ENCODE measurements at regions not wholly inside any gene's neighbourhood (a gene's known extent, or its start where the extent isn't known, plus 50 kb on each side); places are given as distances from the start of the nearest gene placed in this dataset.

DNA sequence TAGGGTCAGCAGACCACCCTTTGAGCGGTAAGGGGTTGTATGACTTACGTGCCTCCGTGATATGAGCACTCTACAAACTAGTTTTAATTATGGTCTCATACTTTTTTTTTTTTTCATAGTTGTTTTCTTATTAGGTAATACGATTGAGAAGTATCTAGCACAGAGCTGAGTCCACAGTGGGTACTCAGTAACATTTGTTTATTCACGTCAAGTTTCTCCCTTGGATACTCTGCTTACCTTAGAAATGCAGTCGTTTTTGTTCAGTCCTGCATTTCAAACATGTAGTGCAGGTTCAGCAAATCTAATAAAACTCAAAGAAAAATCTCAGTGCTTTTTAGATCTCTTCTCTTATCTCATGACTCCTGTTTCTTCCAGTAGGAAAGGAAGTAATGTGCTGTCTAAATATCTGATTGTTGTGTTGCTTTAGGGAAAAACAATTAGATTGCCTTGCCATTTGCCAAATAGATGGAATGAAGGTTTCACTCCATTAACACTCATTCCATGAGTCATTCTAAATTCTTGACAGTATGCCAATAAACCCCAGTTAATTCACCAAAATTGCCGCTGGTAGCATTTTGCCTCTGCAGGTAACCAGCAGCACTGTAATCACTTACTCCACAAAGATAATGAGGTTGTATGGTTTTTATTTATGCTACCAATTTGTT is 118.9 kb downstream of the PTCSC3 start:
- no peaks in the 10 kb centered on the region for H3K9me3 ChIP-seq
- H3K36me3 ChIP-seq = no peaks in the 10 kb centered on the region
- no peak for DNase-seq
- TF ChIP-seq, protein P1, sequence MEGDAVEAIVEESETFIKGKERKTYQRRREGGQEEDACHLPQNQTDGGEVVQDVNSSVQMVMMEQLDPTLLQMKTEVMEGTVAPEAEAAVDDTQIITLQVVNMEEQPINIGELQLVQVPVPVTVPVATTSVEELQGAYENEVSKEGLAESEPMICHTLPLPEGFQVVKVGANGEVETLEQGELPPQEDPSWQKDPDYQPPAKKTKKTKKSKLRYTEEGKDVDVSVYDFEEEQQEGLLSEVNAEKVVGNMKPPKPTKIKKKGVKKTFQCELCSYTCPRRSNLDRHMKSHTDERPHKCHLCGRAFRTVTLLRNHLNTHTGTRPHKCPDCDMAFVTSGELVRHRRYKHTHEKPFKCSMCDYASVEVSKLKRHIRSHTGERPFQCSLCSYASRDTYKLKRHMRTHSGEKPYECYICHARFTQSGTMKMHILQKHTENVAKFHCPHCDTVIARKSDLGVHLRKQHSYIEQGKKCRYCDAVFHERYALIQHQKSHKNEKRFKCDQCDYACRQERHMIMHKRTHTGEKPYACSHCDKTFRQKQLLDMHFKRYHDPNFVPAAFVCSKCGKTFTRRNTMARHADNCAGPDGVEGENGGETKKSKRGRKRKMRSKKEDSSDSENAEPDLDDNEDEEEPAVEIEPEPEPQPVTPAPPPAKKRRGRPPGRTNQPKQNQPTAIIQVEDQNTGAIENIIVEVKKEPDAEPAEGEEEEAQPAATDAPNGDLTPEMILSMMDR (IDR thresholded peaks at IDR 0.05; ENCODE audit: low read depth, low read length) = no peak
- 0 out of 2 replicates have a peak, but pooled peaks cover 3% of the 10 kb centered on the region for H3K4me1 ChIP-seq
- 0 out of 2 replicates have a peak, but pooled peaks cover 2% of the 10 kb centered on the region for H3K27me3 ChIP-seq
- H3K4me3 ChIP-seq (ENCODE audit: low read depth, low read length) = no peak overlapping the region

DNA sequence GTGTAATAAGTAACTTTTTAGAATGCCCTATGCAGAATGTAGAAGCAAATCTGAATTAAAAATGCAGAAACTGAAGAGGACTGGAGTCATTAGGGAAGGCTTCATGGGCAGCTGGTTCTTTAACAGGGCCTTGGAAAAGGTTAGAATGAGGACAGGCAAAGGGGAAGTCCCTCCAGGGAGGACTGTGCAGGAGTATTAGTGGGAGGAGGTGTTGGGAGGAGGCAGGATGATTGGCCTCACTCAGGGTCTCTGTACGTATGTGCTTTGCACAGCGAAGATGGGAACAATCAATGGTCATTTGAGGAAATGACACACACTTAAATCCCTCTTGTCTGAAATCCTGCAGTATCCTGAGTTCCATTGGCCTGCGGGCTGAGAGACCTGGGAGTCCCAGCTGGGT is 119.7 kb downstream of the PTCSC3 start:
- no peak overlapping the region for H3K4me3 ChIP-seq (ENCODE audit: low read depth, low read length)
- TF ChIP-seq, protein P1 (IDR thresholded peaks at IDR 0.05; ENCODE audit: low read depth, low read length) = no peak
- 0 out of 2 replicates have a peak, but pooled peaks cover 3% of the 10 kb centered on the region for H3K4me1 ChIP-seq
- H3K27me3 ChIP-seq = 0 out of 2 replicates have a peak, but pooled peaks cover 2% of the 10 kb centered on the region
- H3K36me3 ChIP-seq = no peaks in the 10 kb centered on the region
- no peak for DNase-seq
- no peaks in the 10 kb centered on the region for H3K9me3 ChIP-seq

- TF ChIP-seq, protein P1 (IDR thresholded peaks at IDR 0.05; ENCODE audit: low read depth, low read length) = no peak
- H3K36me3 ChIP-seq = no peaks in the 10 kb centered on the region
- no peak overlapping the region for H3K4me3 ChIP-seq (ENCODE audit: low read depth, low read length)
- DNase-seq = no peak
- H3K4me1 ChIP-seq = 0 out of 2 replicates have a peak, but pooled peaks cover 3% of the 10 kb centered on the region
- H3K9me3 ChIP-seq = no peaks in the 10 kb centered on the region
- H3K27me3 ChIP-seq = 0 out of 2 replicates have a peak, but pooled peaks cover 2% of the 10 kb centered on the region
Observed at GRCh38 chr14:36055681-36056225, 120.8 kb downstream of the PTCSC3 start.

DNA sequence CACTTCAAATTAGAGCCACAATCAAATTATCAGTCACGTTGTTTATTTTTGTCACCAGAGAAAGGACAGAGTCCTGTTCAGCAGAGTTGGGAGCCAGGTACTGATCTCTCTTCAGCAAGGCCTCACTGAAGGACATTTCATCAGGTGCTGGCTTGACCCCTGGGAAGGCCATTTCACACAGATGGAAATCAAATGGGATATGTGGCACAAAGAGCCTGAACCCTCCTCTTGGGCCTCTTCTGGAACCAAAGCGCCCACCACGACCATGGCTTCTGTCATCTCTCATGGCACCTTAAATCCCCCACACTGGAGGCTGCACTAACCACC is 121.5 kb downstream of the PTCSC3 start:
- Histone ChIP-seq H3K4me3 (ENCODE audit: low read depth, low read length) (no peak overlapping the region), H3K27me3 (0 out of 2 replicates have a peak, but pooled peaks cover 2% of the 10 kb centered on the region), H3K36me3 (no peaks in the 10 kb centered on the region), H3K9me3 (no peaks in the 10 kb centered on the region), H3K4me1 (0 out of 2 replicates have a peak, but pooled peaks cover 3% of the 10 kb centered on the region)
- TF ChIP-seq, protein P1 (IDR thresholded peaks at IDR 0.05; ENCODE audit: low read depth, low read length) = no peak
- DNase-seq = no peak

DNA sequence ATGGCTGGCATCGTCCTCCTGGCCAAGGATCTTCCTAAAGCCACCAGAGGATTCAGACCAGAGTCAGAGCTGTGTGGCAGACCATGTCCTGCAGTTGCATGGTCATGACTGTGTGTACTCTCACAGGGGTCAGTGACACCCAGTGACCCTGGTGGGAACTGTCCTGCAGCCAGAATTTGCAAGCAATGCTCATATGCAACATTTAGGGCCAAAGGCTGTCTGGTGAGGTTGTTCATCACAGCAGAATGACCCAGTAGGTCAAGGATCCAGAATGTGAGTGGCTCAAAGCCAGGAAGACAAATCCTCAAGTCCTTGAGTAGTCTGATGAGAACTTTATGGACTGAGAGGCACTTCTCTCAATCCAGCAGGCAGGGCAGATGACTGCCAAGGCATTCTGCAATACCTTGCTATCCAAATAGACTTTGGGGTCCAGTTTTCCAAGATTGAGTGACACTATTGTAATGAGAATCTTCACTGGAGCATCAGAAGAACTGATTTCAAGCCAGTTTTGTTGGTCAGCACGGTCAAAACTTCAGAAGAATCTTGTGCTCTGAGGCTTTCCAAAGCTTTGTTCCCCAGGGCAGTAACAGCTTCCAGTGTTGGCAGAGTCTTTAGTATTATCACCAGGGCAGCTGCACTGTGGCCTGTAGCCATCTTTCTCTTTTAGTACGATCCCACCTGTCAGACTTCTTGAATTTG is 122.0 kb downstream of the PTCSC3 start:
- H3K4me3 ChIP-seq (ENCODE audit: low read depth, low read length) = no peak overlapping the region
- TF ChIP-seq, protein P1 (IDR thresholded peaks at IDR 0.05; ENCODE audit: low read depth, low read length) = no peak
- no peak for DNase-seq

More for the DNA sequence above, 122.0 kb downstream of the PTCSC3 start:
- H3K27me3 ChIP-seq = 0 out of 2 replicates have a peak, but pooled peaks cover 2% of the 10 kb centered on the region
- H3K36me3 ChIP-seq = no peaks in the 10 kb centered on the region
- 0 out of 2 replicates have a peak, but pooled peaks cover 3% of the 10 kb centered on the region for H3K4me1 ChIP-seq
- H3K9me3 ChIP-seq = no peaks in the 10 kb centered on the region
